ENCODE measurements at regions not wholly inside any gene's neighbourhood (a gene's known extent, or its start where the extent isn't known, plus 50 kb on each side); places are given as distances from the start of the nearest gene placed in this dataset.

DNA sequence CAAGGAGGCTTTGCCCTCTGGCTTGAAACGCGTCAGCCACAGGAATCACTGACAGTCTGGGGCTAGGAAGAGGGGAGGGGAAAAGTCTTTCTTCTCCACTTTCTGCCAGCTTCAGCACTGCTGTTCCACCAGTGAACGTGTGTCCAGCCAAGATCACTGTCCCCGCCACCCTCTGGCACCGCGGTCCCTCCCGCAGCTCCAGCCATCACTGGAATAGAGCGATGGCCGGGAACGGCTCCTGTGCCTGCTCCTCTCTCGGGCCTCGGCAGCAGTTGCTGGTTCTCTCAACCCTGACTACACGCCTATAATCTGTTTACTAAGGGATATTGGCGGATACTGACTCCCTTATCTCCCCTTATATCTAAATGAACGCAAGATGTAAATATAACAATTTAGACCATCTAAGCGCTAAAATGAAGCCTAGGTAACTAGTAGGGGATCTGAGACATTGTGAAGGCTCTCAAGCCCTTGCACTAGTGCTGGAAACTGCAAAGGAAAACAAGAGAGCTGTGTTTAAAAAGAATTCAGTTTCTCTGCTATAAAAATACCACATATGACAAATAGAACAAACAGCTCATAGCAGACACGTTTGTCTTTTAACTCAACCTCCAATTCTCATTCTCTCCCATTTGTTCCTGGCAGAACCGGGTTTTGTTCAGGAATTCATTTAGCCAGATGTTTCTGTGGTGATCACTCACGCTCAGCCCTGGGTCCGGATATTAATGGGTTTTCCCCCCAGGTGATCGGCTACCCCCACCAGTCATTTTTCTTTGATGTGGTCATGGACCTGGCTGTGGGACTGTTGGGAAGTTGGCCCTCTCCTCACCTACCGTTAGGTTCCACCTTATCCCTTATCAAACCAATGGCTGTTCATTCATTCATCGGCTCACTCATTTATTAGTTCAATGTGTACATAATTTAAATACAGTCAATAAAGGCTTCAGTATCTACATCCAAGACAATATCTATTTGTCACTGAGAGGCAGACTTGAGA is 149.8 kb downstream of the MED10 start:
- Histone ChIP-seq H3K9me2 (replicated peaks; ENCODE audit: insufficient read depth, low read length) (no peaks in the 10 kb centered on the region), H3K27me3 (replicated peaks; ENCODE audit: insufficient read depth, low read length) (no peaks in the 10 kb centered on the region), H3K4me2 (ENCODE audit: low read depth, low read length) (no peak overlapping the region), H2AFZ (ENCODE audit: low read length) (no peak overlapping the region), H4K20me1 (ENCODE audit: insufficient read depth, low read length) (no peaks in the 10 kb centered on the region), H3F3A (ENCODE audit: insufficient read depth, low read length) (no peaks in the 10 kb centered on the region), H3K79me2 (ENCODE audit: low read length) (no peaks in the 10 kb centered on the region), H3K9me3 (replicated peaks; ENCODE audit: insufficient read depth, low read length) (no peaks in the 10 kb centered on the region), H3K36me3 (replicated peaks; ENCODE audit: insufficient read depth, low read length) (no peaks in the 10 kb centered on the region), H3K4me3 (ENCODE audit: low read length) (no peak overlapping the region), H3K4me1 (ENCODE audit: low read length) (no peaks in the 10 kb centered on the region), H3K27ac (ENCODE audit: low read length) (no peak overlapping the region), H3K9ac (ENCODE audit: low read length) (no peak overlapping the region)
- DNase-seq: no peak
- TF ChIP-seq CTCF (IDR thresholded peaks at IDR 0.05; ENCODE audit: low read length): no peak
- no peak for TF ChIP-seq EZH2phosphoT487 (IDR thresholded peaks at IDR 0.05; ENCODE audit: low read length)
- TF ChIP-seq EZH2 (optimal IDR thresholded peaks at IDR 0.05; ENCODE audit: low read depth, low read length): no peak

GRCh38 chr5:6225121-6225607 is 153.2 kb downstream of the MED10 start:
- Histone ChIP-seq H3K9me3 (replicated peaks; ENCODE audit: insufficient read depth, low read length) (no peaks in the 10 kb centered on the region), H3K4me2 (ENCODE audit: low read depth, low read length) (no peak overlapping the region), H3K9ac (ENCODE audit: low read length) (no peak overlapping the region), H4K20me1 (ENCODE audit: insufficient read depth, low read length) (no peaks in the 10 kb centered on the region), H2AFZ (ENCODE audit: low read length) (no peak overlapping the region), H3K4me3 (ENCODE audit: low read length) (no peak overlapping the region), H3K4me1 (ENCODE audit: low read length) (no peaks in the 10 kb centered on the region), H3K9me2 (replicated peaks; ENCODE audit: insufficient read depth, low read length) (no peaks in the 10 kb centered on the region), H3K27ac (ENCODE audit: low read length) (no peak overlapping the region), H3K36me3 (replicated peaks; ENCODE audit: insufficient read depth, low read length) (no peaks in the 10 kb centered on the region), H3K27me3 (replicated peaks; ENCODE audit: insufficient read depth, low read length) (no peaks in the 10 kb centered on the region), H3F3A (ENCODE audit: insufficient read depth, low read length) (no peaks in the 10 kb centered on the region), H3K79me2 (ENCODE audit: low read length) (no peaks in the 10 kb centered on the region)
- TF ChIP-seq EZH2phosphoT487 (IDR thresholded peaks at IDR 0.05; ENCODE audit: low read length) (no peak), EZH2 (optimal IDR thresholded peaks at IDR 0.05; ENCODE audit: low read depth, low read length) (no peak), CTCF (IDR thresholded peaks at IDR 0.05; ENCODE audit: low read length) (no peak)
- no peak for DNase-seq

DNA sequence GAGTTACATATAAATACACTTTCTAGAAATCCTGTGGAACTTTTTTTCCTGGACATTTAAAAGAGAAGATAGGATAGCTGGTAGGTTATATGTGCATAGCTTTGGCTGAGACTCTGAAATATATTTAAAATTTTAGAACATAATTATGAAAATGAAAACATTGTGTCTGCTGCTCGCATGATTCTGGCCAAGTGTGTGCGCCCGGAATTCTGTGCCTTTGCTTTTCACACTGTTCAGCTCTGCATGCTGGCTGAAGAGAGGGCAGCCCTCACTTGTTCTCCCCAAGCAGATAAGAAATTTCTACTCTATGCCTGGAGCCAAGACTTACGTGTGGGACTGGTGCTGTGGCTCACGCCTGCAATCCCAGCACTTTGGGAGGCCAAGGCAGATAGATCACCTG is 153.9 kb downstream of the MED10 start:
- no peaks in the 10 kb centered on the region for H4K20me1 ChIP-seq (ENCODE audit: insufficient read depth, low read length)
- no peak overlapping the region for H2AFZ ChIP-seq (ENCODE audit: low read length)
- no peaks in the 10 kb centered on the region for H3K9me2 ChIP-seq (replicated peaks; ENCODE audit: insufficient read depth, low read length)
- no peaks in the 10 kb centered on the region for H3K36me3 ChIP-seq (replicated peaks; ENCODE audit: insufficient read depth, low read length)
- H3K9me3 ChIP-seq (replicated peaks; ENCODE audit: insufficient read depth, low read length): no peaks in the 10 kb centered on the region
- no peaks in the 10 kb centered on the region for H3F3A ChIP-seq (ENCODE audit: insufficient read depth, low read length)
- H3K4me1 ChIP-seq (ENCODE audit: low read length): no peaks in the 10 kb centered on the region
- H3K79me2 ChIP-seq (ENCODE audit: low read length): no peaks in the 10 kb centered on the region
- no peaks in the 10 kb centered on the region for H3K27me3 ChIP-seq (replicated peaks; ENCODE audit: insufficient read depth, low read length)
- no peak for DNase-seq
- no peak for TF ChIP-seq CTCF (IDR thresholded peaks at IDR 0.05; ENCODE audit: low read length)
- TF ChIP-seq EZH2 (optimal IDR thresholded peaks at IDR 0.05; ENCODE audit: low read depth, low read length): no peak
- no peak for TF ChIP-seq EZH2phosphoT487 (IDR thresholded peaks at IDR 0.05; ENCODE audit: low read length)
- H3K27ac ChIP-seq (ENCODE audit: low read length): no peak overlapping the region
- no peak overlapping the region for H3K4me3 ChIP-seq (ENCODE audit: low read length)
- H3K4me2 ChIP-seq (ENCODE audit: low read depth, low read length): no peak overlapping the region
- H3K9ac ChIP-seq (ENCODE audit: low read length): no peak overlapping the region

Measured in MM.1S (cell line).